C4-2B (cell line): ENCODE measurements at regions not wholly inside any gene's neighbourhood (a gene's known extent, or its start where the extent isn't known, plus 50 kb on each side); places are given as distances from the start of the nearest gene placed in this dataset.

Source experiments
- CTCF ChIP-seq: fragments of 450-650 bp; conservative IDR thresholded peaks from 2 replicates; pipeline ENCODE4 v1.5.1; 2017; ENCODE audit warnings: mild to moderate bottlenecking
- ZFX ChIP-seq: fragments of 450-650 bp; IDR thresholded peaks from 2 replicates; pipeline ENCODE4 v1.6.1; 2017

DNA sequence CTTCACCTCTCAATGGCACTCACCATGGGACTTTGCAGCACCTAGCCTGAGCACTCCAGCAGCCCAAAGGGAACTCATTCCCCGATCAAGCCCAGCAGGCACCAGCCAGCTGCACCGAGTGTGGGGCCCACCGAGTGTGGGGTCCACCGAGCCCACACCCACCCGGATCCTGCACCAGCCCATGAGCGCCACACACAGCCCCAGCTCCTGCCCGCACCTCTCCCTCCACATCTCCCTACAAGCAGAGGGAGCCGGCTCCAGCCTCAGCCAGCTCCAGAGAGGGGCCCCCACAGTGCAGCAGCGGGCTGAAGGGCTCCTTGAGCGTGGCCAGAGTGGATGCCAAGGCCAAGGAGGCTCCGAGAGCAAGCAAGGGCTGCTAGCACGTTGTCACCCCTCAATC lies 1182.4 kb downstream of the HACE1 start:
- TF ChIP-seq CTCF (no peak), ZFX (no peak)
